HG02981 (cell line): ENCODE measurements at regions not wholly inside any gene's neighbourhood (a gene's known extent, or its start where the extent isn't known, plus 50 kb on each side); places are given as distances from the start of the nearest gene placed in this dataset.
A peak's percentile ranks its signal among the peaks of the same experiment; 100 is the strongest.

Source experiments
- ATAC-seq: cut with Tn5 transposase; IDR thresholded peaks from one replicate; pipeline ENCODE4 v1.9.1; 2021; ENCODE audit warnings: mild to moderate bottlenecking, moderate library complexity; ENCODE audit not compliant: unreplicated experiment

DNA sequence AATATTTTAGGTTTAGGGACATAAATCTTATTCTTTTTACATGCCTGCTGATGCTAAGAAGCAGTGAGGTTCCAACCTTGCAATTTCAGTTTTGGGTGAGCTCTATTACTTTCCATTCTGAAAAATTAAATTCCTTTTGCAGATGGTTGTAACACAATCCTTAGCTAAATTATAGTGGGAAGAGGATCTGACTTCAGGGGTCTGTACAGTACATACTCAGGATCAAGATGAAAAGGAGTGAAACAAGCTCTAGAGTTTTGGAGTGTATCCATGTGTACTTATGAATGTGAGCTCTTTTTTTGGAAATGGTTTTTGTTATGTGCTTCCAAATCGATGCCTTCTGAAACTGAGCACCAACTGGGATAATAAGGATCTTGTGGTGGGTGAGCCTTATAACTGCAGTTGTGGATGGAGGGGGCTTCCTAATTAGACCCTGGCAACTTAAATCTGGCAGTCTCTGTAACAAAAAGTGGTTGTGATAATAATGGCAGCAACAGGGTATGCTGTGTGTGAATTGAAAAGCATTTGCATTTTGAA is 218.8 kb upstream of the MAP3K7 start:
- no peak for ATAC-seq

DNA sequence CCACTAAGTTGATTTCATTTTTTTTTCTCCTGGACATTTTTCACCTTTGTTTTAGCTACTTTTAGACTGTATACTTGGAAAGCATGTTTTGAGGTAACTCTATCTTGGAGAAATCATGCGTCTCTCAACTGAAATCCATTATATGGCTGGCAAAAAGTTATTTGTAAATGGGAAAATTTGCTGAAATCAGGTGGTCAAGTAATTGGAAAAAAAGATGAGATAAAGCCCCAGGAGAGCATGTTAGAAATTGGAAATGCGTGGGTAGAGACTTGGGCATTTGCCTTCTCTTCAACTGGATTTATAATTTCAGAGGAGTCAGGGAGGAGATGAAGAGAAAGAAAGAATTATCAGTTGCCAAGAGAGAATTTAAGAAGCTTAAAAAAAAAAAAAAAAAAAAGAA is 217.1 kb upstream of the MAP3K7 start:
- ATAC-seq, result no peak

DNA sequence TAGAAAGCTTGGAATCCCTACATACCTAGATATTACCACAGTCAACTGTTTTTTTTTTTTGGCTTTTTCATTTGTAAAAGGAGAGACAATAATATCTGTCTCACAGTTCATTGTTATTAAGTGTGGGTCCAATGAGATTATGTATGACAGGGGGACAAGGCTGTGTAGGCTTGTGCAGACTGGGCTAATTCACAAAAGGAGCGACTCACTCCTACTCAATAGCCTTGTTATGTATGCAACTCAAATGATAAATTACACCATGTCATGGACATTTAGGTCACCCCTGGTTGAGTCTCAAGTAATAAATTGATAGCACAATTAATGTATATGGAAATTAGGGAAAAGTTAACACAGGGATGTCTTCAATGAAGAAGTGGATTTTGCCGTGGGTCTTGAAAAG is 208.2 kb upstream of the MAP3K7 start:
- no peak for ATAC-seq

DNA sequence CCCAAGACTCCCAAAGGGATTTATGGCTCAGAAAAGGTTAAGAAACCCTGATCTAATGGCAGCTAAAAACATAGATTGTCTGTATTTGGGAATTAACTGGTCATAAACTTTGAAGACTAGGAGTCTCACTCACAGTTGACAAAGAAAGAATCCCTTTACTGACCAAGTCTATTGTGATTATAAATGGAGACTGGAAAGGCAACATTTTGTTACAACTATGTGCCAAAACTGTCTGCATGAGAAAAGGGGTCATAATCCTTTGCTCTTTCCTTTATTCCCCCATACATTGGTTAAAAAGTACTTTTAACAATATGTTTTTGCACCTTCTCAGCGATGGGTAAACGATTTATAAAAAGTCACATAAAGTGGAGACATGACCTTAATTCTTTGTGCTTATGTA is 206.9 kb upstream of the MAP3K7 start:
- no peak for ATAC-seq

DNA sequence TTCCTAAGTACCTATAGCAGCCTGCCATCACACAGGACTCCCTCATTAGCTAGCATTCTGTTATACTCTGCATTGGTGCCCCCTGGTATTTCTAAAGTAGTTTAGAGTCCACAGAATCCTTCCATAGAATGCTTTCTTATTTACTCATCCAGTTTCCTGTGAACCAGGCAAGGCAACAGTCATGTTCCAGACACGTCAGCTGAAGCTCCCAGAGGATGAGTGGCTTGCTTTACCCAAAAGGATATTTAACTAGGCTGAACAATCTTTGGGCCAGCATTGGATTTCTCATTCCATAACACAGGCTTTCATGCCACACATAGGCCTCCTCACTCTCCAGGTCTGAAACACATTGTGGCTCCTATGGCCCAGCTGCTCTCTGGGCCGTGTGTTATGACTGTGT is 203.8 kb upstream of the MAP3K7 start:
- no peak for ATAC-seq

DNA sequence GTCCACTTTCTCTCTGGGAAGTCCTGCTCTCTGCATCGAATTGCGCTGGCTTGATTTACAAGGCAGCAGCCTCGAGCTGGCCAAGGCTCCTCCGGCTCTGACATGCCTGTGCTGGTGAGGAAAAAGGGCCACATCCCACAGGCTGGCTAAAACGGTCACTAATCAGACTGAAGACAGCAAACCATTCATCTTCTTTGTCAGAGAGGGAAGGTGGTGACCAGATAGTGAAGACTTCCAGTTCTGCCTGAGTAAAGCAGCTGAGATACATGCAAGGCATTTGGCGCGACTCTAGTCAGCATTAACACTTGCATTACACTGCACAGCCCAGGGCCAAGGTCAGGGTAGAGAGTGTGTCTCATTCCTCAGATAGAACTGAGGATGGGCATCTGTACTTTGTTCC is 203.2 kb upstream of the MAP3K7 start:
- ATAC-seq, result no peak

DNA sequence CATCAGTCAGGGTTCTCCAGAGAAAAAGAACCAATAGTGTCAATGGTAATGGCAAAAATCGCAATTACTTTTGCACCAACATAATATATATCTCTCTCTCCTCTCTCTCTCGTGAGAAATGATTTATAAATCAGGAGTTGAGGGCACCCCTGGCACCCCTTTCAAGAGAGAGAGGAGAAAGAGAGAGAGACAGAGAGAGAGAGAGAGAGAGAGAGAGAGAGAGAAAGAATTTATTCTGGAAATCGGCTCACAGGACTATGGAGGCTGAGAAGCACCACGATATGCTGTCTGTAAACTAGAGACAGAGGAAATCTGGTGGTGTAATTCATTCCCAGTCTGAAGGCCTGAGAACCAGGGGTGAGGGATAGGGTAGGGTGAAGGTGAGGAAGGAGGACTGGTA is 201.9 kb upstream of the MAP3K7 start:
- ATAC-seq, result no peak

DNA sequence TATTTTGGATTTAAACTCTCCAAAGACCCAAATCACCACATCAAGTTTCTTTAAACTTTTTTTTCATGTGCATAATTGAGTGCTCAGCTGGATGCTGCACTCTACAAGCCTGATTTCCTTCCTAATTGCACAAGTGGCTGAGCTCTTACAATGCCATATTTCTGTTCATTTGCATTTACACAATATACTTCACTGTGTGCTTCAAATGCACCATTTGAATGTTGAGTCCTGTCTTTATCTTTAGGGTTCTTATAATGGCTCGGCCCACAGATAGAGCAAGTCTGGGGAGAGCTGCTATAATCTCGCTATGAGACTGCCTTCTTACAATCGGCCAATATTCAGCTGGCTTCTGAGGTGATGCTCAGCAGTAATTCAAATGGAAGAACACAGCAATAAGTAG is 200.6 kb upstream of the MAP3K7 start:
- ATAC-seq, result no peak

DNA sequence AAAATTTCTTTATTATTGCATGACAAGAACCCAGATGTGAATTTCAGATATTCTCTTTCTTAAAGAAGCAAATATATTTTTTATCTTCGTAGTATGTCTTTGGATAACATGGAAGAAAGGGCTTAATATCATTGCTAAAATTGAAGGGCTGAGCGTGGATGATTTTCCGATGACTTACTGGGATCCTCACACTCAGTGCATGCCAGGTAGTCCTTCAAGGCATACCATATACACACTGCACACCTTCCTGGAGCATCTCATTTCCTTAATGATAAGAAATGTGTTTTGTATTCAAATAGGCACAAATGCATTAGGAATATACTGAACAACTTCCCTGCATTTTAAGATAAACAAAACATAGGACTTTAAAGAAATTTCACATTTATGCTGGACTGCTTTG is 193.9 kb upstream of the MAP3K7 start:
- no peak for ATAC-seq

DNA sequence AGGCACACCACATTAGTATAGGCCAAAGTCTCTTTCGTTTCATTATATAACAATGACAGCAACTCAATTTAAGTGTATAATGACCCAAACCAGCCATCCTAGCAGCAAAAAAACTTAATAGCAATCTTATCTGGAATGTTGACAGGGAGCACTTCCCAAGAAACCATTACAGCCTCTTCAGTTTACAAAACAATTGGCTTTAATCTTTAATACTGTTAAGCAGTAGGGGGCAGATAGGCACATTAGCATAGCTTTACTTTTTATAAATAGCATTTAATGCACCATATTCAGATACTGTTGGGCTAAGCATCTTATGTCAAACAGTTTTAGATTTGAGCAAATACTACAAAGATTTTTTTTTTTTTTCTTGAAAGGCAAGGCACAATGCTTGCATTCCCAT is 193.3 kb upstream of the MAP3K7 start:
- no peak for ATAC-seq

DNA sequence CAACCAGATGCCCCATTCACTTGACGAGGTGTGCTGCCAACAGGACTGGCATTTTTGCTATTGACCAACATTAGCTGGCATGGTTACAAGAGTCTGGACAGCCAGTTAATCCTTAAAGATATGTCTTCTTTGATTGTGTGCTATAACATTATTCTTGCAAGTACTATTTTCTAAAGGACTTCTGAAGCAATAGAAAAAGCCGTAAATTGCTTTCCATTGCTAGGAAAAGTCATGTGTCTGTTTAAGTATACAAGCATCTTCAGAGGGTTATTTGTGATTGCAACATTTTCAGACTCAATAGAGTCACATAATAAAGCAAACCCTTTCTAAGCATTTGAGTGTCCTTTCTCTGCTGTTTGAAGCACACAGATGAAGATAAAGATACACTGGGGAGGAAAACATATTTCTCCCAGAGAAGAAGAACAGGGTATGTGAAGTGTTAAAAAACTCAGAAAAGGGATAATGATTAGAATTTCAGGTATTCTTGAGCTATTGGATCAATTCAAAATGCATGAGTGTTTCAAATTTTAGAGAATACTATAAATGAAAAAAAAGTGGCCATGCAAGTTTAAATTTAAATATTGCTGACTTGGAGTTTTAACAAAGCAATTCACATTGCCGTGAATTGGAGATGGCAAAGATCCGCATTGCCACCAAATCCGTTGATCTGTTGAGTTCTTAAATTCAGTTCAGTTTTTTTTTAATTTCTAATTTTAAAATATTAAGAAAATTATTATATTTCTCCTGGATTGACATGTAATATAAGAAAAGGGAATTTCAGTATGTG is 191.7 kb upstream of the MAP3K7 start:
- no peak for ATAC-seq

DNA sequence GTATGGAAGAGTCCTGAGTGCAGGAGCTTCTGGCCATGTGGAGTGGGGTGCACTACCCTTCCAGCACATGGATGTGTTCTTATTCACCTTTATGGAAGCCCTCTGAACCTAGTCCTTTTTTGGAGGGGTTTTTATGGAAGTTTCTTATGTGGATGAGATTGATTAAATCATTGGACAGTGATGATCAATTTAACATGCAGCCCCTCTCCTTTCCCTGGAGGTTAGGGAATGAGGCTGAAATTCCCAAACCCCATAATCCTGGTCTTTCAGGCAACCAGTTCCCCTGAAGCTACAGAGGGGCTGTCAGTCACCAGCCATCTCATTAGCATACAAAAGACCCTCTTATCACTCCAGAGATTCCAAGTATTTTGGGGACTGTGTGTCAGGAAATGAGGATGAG is 183.9 kb upstream of the MAP3K7 start:
- no peak for ATAC-seq

DNA sequence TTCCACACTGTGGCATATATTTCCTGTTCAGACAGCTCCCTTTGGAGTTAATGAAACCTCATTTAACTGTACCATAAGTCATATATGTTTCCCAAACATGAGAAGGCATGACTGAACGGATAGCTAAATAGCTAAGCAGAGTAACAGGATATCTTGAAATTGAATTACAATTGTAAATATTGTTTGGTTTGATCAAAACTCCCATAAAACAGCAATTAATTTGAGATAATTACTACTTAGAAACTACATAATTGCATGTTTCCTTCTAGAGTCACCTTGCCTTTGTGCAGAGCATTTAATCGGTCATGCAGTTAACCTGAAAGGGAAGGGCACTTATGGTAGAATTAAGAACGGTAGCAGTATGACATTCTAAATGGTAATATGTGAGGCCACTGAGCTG is 179.0 kb upstream of the MAP3K7 start:
- no peak for ATAC-seq

DNA sequence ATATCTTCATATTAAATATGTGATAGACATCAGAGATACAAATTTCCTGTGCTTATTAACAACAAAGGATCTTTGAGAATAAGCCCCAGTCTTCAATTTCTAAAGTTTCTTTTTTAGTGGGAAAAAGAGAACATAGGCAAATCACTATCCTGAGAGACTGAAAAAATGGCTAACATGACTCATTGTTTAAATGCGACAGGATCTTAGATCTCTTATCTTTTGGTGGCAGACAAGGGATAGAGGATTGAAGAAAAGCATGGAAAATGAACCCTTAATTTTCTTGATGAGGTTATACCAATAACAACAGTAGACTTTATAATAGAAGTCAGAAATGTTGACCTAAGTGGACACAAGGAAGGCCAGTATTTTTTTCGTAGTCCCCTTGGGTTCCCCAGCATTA is 178.6 kb upstream of the MAP3K7 start:
- ATAC-seq, result no peak

DNA sequence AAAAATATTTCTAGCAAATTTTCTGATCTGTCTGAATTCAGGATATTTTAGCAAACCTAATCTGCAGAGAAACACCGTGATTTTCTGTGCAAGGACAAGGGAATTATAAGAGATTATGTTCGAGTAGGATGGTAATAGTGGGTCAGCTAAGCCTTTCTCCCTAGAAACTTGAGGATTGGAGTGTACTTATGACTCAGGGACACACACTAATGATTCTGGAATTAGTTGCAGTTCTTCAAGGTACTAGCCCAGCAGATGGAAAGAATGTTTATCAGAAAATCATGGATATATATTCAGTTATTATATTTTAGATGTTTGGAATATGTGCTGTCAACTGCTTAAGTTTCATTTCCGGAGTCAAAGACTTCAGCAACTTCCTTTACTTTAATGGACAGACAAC is 177.1 kb upstream of the MAP3K7 start:
- ATAC-seq, result no peak

DNA sequence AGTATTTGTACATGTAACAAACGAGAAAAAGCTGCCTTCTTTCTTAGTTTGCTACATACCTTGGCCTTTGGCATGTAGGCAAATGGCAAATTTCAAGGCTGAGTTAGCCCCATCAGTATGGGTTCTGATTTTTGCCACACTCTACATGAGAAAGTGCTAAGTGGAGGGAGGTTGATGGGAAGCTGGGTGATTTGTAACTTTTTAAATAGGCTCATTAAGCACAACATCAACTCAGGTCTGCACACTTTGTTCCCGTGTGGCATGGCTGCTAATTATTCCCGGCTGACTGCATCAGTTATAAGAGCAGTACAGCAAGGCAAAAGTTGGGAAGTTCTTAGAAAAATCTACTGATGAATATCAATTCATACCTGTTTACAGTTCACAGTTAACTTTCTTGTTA is 172.8 kb upstream of the MAP3K7 start:
- no peak for ATAC-seq

DNA sequence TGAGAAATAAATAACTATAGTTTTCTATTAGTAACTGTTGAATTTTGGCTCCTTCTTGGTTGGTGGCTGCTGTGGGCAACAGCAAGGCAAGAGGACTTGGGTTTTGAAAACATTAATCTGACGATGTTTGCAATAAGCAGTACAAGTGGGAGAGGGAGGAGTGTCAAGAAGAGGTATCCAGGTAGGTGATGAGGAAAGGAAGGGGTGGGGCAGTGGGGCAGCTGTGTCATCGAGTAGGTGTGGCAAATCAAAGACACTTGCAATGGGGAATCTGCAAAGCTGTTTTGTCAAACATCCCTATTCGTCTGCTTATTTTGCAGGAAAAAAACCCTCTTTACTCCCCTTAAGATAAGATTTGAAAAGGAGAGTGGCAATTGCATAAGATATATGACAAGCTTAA is 171.9 kb upstream of the MAP3K7 start:
- ATAC-seq, result no peak

DNA sequence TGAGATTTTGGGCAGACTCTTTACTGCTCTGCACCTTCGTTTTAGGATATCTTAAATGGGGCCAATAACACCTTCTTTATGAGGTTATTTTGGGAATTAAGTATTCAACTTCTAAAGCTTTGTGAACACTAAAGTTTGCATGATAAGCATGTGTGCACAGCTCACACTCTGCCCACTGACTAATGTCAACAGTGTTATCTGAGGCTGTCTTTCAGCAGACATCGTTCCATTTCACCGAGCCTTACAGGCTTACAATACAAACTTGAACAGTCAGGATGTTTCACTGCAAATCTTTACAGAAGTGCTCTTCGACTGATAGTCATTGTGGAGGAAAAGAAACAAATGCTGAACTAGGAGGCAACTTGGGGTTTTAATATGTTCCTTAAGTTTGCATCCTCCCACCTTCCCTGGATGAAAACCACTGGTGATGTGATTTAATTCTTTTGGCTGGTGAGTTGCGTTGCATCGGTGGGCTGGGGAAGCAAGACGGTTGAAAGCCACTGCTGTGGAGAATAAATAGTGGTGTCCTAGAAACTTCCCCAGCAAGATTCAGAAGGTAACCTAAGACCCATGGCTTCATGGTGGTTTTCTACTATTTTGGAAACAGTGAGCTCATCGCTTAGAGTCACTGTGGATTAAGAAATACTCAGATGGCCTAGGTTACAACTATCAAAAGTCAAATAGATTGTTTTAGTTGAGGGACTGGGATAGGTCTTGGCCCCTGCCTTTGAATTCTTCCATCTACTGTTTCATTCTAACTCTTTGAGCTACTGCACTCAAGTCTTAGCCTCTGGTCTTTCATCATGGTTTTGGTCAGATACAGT is 167.2 kb upstream of the MAP3K7 start:
- ATAC-seq, result no peak

DNA sequence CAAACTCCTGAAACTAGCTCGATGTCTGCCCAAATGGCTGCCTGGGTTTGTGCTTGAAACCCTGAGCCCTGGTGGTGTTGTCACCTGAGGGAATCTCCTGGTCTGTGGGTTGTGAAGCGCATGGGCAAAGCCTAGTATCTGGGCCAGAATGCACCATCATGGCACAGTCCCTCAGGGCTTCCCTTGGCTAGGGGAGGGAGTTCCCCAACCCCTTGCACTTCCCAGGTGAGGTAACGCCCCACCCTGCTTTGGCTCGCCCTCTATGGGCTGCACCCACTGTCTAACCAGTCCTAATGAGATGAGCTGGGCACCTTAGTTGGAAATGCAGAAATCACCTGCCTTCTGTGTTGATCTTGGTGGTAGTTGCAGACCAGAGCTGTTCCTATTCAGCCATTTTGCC is 152.9 kb upstream of the MAP3K7 start:
- no peak for ATAC-seq

DNA sequence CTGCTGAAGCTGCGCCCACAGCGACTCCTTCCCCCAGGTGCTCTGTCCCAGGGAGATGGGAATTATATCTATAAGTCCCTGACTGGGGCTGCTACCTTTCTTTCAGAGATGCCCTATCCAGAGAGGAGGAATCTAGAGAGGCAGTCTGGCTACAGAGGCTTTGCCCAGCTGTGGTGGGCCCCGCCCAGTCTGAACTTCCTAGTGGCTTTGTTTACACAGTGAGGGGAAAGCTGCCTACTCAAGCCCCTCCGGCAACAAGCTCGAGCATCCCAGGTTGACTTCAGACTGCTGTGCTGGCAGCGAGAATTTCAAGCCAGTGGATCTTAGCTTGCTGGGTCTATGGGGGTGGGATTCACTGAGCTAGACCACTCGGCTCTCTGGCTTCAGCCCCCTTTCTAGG is 152.5 kb upstream of the MAP3K7 start:
- ATAC-seq, result no peak

DNA sequence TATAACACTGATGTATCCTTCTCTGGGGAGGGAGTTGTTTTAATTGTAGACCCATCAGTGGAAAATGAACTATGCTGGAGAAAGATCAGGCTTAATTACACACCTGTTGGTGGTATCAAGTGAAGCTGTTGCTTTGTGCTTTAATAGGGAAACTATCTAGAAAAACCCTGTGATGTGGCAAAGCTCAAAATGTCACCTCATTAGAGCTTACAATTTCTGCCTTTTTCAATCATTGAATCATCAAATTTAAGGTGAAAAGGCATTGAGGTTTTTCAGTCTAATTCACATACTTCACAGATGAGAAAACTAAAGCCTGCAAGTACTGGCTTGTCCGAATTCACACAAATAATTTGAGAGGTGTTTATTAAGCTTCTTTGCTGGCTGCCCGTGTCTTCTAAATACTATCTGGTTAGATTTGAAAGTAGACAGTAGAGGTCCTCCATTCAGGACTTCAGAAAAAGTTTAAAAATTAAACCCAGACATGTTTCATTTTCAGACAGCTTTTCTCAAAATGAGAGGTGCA is 143.3 kb upstream of the MAP3K7 start:
- peak; percentile 88 for ATAC-seq

DNA sequence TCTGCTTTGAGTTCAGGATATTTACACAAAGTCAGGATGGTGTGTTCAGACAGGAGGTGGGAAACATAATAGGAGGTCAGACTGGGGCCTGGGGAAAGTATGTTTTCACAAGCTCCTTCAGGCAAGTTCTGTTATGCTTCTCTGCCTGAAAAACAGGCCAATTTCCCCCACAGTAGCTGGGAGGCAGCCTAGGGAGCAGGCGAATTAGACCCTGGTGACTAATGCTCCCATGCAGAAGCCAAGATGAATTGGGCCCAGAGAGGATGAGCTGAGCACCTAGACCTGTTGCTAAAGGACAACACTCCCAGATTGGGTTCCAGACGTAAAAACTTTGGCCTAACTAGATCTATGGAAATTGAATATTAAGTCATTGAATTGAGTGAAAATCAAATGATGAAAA is 142.2 kb upstream of the MAP3K7 start:
- no peak for ATAC-seq
